ENCODE measurements at regions not wholly inside any gene's neighbourhood (a gene's known extent, or its start where the extent isn't known, plus 50 kb on each side); places are given as distances from the start of the nearest gene placed in this dataset.

- H2BK15ac ChIP-seq (ENCODE audit: low read depth, low read length), result no peak overlapping the region
- no peak overlapping the region for H3K4me3 ChIP-seq (ENCODE audit: insufficient read depth, low read depth, low read length)
- no peak overlapping the region for H4K91ac ChIP-seq (ENCODE audit: insufficient read depth, low read depth, low read length)
- no peak overlapping the region for H4K5ac ChIP-seq (ENCODE audit: low read depth, low read length)
- intact Hi-C loops (cut with micrococcal nuclease), result loop anchor here (10.0 kb wide), 1 partner anchor 820 kb away; no protein-coding TSS in a partner anchor
- WGBS, 2 experiments (ENCODE audit: extremely low coverage in 2 of 2, insufficient read length in 1 of 2), result no CpG with 5 or more reads among the region's 5 CpGs
- no peak overlapping the region for H3K27ac ChIP-seq (ENCODE audit: insufficient read depth, low read length)
- no peak overlapping the region for H3K23ac ChIP-seq (ENCODE audit: low read depth, low read length)
- no peak overlapping the region for H2BK20ac ChIP-seq (ENCODE audit: low read depth, low read length)
- H4K20me1 ChIP-seq (ENCODE audit: insufficient read depth, low read length), result no peaks in the 10 kb centered on the region
- H3K14ac ChIP-seq (replicated peaks; ENCODE audit: low read depth, low read length), result no peak overlapping the region
- no peaks in the 10 kb centered on the region for H3K4me1 ChIP-seq (ENCODE audit: control insufficient read depth, insufficient read depth, low read length)
- no peak overlapping the region for H3K9ac ChIP-seq (ENCODE audit: low read depth, low read length)
- no peaks in the 10 kb centered on the region for H3K79me1 ChIP-seq (ENCODE audit: low read depth in 1 of 2, low read length in 2 of 2)
- no peak overlapping the region for H2AFZ ChIP-seq (replicated peaks; ENCODE audit: low read length, poor library complexity)
- no peak for ATAC-seq (ENCODE audit: low read depth)
- H3K9me1 ChIP-seq (ENCODE audit: insufficient read depth, low read length), result no peaks in the 10 kb centered on the region
- H3K4ac ChIP-seq (ENCODE audit: low read depth, low read length), result no peak overlapping the region
- no peak overlapping the region for H3K56ac ChIP-seq (ENCODE audit: extremely low read depth, insufficient read depth, low read length)
- no peak overlapping the region for H2AK5ac ChIP-seq (ENCODE audit: low read depth, low read length)
- BruUV-seq (replicated peaks), result no TSS peak
- H3K4me2 ChIP-seq (ENCODE audit: low read depth, low read length), result no peak overlapping the region
- H2BK5ac ChIP-seq (ENCODE audit: low read depth, low read length, poor library complexity, severe bottlenecking), result no peak overlapping the region
- CTCF ChIA-PET, result no interaction called here
- dilution Hi-C loops (cut with HindIII; ENCODE audit: low sequenced_read_pairs, unreplicated experiment), result no loop called here
- H3K18ac ChIP-seq (ENCODE audit: low read depth, low read length), result no peak overlapping the region
- POLR2A ChIA-PET (ENCODE audit: unreplicated experiment), result no interaction called here
- no peaks in the 10 kb centered on the region for H3K9me3 ChIP-seq (ENCODE audit: control insufficient read depth, insufficient read depth, low read length)
- no peaks in the 10 kb centered on the region for H3K36me3 ChIP-seq (ENCODE audit: control insufficient read depth, insufficient read depth, low read length)
- in situ Hi-C loops (cut with MboI; ENCODE audit: low sequenced_read_pairs), result no loop called here
- no peak for DNase-seq
- H3K27me3 ChIP-seq (ENCODE audit: control insufficient read depth, insufficient read depth, low read length), result no peaks in the 10 kb centered on the region; the same call in 1 of the 2 replicates
- no peak overlapping the region for H4K8ac ChIP-seq (ENCODE audit: low read depth in 2 of 2, low read length in 2 of 2)
- H2AK9ac ChIP-seq (replicated peaks; ENCODE audit: low read depth, low read length, poor library complexity), result no peak overlapping the region
- no peak for TF ChIP-seq POLR2A (IDR thresholded peaks at IDR 0.05; ENCODE audit: low read depth, low read length)
- TF ChIP-seq MXI1 (IDR thresholded peaks at IDR 0.05; ENCODE audit: borderline replicate concordance, low read depth, low read length), result no peak
- no peak for TF ChIP-seq BHLHE40 (IDR thresholded peaks at IDR 0.05; ENCODE audit: low read depth, low read length)
- no peak for TF ChIP-seq MAFK (IDR thresholded peaks at IDR 0.05; ENCODE audit: low read depth, low read length)
- TF ChIP-seq CTCF (conservative IDR thresholded peaks at IDR 0.05; ENCODE audit: low read depth, low read length), result no peak
- no peak for TF ChIP-seq CHD1 (IDR thresholded peaks at IDR 0.05; ENCODE audit: low read depth, low read length)
- TF ChIP-seq RCOR1 (IDR thresholded peaks at IDR 0.05; ENCODE audit: insufficient replicate concordance, low read length), result no peak
- TF ChIP-seq NFE2L2 (IDR thresholded peaks at IDR 0.05; ENCODE audit: low read depth, low read length), result no peak
- no peak for TF ChIP-seq CEBPB (IDR thresholded peaks at IDR 0.05; ENCODE audit: low read depth, low read length)
- no peak for TF ChIP-seq RFX5 (IDR thresholded peaks at IDR 0.05; ENCODE audit: low read depth, low read length)
- no peak for TF ChIP-seq SMC3 (IDR thresholded peaks at IDR 0.05; ENCODE audit: low read depth, low read length)
- TF ChIP-seq RAD21 (IDR thresholded peaks at IDR 0.05; ENCODE audit: low read length), result no peak
- TF ChIP-seq, protein P1, sequence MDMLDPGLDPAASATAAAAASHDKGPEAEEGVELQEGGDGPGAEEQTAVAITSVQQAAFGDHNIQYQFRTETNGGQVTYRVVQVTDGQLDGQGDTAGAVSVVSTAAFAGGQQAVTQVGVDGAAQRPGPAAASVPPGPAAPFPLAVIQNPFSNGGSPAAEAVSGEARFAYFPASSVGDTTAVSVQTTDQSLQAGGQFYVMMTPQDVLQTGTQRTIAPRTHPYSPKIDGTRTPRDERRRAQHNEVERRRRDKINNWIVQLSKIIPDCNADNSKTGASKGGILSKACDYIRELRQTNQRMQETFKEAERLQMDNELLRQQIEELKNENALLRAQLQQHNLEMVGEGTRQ (IDR thresholded peaks at IDR 0.05; ENCODE audit: low read depth, low read length), result no peak
- TF ChIP-seq, protein P2, sequence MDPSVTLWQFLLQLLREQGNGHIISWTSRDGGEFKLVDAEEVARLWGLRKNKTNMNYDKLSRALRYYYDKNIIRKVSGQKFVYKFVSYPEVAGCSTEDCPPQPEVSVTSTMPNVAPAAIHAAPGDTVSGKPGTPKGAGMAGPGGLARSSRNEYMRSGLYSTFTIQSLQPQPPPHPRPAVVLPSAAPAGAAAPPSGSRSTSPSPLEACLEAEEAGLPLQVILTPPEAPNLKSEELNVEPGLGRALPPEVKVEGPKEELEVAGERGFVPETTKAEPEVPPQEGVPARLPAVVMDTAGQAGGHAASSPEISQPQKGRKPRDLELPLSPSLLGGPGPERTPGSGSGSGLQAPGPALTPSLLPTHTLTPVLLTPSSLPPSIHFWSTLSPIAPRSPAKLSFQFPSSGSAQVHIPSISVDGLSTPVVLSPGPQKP (IDR thresholded peaks at IDR 0.05; ENCODE audit: borderline replicate concordance, low read depth, low read length), result no peak
- TF ChIP-seq FOS (IDR thresholded peaks at IDR 0.05; ENCODE audit: low read depth, low read length), result no peak
- no peak for TF ChIP-seq MAZ (IDR thresholded peaks at IDR 0.05; ENCODE audit: borderline replicate concordance, low read depth, low read length)
- no peak overlapping the region for H2BK120ac ChIP-seq (ENCODE audit: low read depth, low read length)
Observed at GRCh38 chr6:128754658-128755256, 128.2 kb upstream of the LAMA2 start.
